WI38 (cell line): ENCODE measurements at regions not wholly inside any gene's neighbourhood (a gene's known extent, or its start where the extent isn't known, plus 50 kb on each side); places are given as distances from the start of the nearest gene placed in this dataset.
"Not testable (repeated sequence)": the region's sequence is repeated elsewhere in the genome, so short reads cannot be mapped to it uniquely, and the experiment has no call there.

Experiments used
- H3K4me3 ChIP-seq: 2 replicates; pipeline ENCODE4 v1.5.1; 2011; ENCODE audit warnings: low read depth, mild to moderate bottlenecking, control low read depth, low read length
- TF ChIP-seq, protein P1 (sequence below): IDR thresholded peaks from 2 replicates; pipeline ENCODE4 v1.5.1; 2012; ENCODE audit warnings: low read depth, mild to moderate bottlenecking, control low read depth, low read length

DNA sequence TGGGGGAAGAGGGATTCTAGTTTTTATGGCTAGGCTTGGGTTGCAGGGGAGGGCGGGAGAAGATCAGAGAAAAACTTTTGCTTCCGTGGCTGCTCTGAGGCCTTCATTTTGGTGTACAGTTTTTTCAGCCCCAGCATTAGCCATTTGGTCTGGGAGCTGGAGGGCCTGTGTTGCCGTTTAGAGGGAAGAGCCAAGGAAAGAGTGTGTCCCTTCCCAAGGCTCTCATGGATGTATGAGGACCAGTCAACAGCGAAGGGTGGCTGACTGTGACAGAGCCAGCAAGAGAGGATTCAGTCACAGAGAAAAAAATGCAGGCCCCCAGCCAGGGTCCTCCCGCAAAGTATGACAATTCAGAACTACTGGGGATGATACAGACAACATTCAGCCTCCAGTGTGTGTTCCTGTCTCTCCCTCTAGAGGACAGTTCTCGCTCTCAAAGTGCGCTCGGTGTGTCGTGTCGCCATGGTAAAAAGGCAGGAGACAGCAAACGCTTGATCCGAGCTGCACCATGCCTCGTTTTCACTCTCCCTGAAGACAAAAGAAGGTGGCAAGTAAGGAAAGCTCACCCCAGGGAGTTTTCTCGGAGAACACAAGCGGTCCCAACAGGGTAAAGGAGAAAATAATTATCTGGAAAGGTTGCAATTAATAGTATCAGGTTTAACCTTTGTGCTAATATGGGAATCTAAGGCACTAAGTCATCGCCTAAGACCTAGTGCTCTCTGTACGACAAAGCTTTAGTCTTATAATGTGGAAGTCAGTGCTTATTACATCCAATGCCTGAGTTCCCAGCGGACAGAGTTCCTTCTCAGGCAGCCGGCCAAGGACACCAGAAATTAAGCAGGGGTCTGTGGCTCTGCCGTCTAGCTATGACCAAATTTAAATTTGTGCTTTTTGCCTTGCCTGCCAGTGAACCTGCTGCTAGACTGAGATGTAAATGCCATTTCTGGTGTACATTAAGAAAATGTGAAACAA lies 157.3 kb upstream of the PLXNC1 start:
- TF ChIP-seq, protein P1, sequence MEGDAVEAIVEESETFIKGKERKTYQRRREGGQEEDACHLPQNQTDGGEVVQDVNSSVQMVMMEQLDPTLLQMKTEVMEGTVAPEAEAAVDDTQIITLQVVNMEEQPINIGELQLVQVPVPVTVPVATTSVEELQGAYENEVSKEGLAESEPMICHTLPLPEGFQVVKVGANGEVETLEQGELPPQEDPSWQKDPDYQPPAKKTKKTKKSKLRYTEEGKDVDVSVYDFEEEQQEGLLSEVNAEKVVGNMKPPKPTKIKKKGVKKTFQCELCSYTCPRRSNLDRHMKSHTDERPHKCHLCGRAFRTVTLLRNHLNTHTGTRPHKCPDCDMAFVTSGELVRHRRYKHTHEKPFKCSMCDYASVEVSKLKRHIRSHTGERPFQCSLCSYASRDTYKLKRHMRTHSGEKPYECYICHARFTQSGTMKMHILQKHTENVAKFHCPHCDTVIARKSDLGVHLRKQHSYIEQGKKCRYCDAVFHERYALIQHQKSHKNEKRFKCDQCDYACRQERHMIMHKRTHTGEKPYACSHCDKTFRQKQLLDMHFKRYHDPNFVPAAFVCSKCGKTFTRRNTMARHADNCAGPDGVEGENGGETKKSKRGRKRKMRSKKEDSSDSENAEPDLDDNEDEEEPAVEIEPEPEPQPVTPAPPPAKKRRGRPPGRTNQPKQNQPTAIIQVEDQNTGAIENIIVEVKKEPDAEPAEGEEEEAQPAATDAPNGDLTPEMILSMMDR = no peak
- H3K4me3 ChIP-seq = no peak overlapping the region

DNA sequence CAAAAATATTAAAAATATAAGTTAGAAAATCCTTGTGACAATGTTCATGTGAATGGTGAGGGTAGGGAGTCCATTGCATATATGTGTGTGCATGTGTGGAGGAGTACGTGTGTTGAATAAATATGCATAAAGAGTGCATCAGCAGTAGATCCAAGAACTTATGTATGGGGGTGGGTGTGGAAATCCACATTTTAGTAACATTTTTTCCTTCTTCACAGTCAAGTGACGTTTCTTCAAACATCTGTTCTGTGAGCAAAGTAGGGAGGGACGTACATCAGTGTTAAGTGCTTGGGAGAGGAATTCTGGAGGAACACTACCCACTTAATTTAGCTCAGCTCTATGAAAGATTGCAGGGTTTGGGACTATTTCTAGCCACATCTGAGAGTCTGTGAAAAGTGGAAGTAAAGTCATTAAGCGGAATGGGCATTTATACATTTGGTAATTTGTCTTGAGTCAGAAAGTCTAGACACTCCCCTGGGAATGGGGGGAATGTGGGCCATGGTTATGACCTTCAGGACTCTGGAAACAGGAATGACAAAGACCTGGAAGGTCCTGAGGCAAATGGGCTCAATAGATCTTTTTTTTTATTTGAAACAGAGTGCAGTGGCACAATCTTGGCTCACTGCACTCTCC lies 156.4 kb upstream of the PLXNC1 start:
- TF ChIP-seq, protein P1 = no peak
- H3K4me3 ChIP-seq = no peak overlapping the region

DNA sequence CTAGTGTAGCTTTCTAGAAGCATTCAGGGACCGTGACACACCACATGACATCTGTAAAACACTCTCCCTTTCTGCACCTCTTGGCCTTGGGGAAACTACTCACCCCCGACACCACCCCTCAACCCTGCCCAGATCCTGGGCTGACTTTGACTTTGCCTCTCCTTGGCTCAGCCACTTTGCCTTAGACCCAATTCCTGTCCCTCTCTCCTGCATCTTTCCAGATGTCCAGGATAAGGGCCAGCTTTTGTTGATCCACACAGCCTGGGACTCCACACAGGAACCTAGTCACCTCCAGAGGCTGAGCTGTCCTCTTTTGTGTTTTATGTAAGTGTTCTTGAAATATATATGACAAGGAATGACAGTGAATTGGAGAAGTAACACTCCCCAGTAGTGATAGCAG lies 153.7 kb upstream of the PLXNC1 start:
- TF ChIP-seq, protein P1 = no peak

DNA sequence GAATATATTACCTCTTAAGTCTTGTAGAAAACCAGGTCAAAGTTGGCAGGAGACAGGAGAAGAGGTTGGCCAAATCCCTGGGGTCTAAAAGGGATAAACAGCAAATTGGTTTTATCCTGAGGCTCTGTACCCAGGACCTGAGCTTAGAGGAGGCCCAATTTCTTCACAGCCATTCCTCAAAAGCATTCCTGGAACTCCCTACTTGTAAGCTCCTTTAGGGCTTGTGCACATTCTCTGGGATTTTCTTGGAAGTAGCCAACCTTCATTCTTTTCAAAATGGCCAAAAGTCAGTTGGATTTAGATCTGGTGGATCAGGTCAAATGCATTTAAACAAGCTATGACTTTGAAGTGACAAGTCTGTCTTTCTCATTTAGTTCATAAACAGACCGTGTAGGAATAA lies 152.1 kb upstream of the PLXNC1 start:
- no peak overlapping the region for H3K4me3 ChIP-seq
- TF ChIP-seq, protein P1 = no peak

More for the DNA sequence above, 153.7 kb upstream of the PLXNC1 start:
- no peak overlapping the region for H3K4me3 ChIP-seq

DNA sequence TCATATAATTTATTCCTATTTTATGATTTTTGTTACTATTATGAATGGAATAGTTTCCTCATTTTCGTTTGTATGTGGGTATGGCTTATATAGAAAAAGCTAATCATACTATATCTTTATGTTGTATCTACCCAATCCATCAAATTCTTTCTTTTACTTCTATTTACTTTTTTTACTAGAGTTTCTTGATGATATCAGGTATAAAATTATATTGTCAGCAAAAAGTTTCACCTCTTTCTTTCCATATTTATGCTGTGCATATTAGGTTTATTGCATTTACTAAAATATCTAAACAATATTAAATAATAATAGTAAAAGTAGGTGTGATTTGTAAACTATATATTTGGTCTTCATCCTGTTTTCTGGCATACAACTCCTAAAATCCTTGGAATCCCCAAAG lies 146.7 kb upstream of the PLXNC1 start:
- TF ChIP-seq, protein P1 = no peak
- no peak overlapping the region for H3K4me3 ChIP-seq

DNA sequence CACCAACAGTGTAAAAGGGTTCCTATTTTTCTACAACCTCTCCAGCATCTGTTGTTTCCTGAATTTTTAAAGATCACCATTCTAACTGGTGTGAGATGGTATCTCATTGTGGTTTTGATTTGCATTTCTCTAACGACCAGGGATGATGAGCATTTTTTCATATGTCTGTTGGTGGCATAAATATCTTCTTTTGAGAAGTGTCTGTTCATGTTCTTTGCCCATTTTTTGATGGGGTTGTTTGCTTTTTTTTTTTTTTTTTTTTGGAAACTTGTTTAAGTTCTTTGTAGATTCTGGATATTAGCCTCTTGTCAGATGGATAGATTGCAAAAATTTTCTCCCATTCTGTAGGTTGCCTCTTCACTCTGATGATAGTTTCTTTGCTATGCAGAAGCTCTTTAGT lies 145.5 kb upstream of the PLXNC1 start:
- H3K4me3 ChIP-seq = not testable (repeated sequence)

DNA sequence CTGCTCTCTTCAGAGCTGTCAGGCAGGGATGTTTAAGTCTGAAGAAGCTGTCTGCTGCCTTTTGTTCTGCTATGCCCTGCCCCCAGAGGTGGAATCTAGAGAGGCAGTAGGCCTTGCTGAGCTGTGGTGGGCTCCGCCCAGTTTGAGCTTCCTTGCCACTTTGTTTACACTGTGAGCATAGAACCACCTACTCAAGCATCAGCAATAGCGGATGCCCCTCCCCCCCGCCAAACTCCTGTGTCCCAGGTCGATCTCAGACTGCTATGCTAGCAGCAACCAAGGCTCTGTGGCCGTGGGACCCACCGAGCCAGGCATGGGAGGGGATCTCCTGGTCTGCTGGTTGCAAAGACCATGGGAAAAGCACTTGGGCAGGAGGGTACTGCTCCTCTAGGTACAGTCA lies 140.5 kb upstream of the PLXNC1 start:
- H3K4me3 ChIP-seq = not testable (repeated sequence)

DNA sequence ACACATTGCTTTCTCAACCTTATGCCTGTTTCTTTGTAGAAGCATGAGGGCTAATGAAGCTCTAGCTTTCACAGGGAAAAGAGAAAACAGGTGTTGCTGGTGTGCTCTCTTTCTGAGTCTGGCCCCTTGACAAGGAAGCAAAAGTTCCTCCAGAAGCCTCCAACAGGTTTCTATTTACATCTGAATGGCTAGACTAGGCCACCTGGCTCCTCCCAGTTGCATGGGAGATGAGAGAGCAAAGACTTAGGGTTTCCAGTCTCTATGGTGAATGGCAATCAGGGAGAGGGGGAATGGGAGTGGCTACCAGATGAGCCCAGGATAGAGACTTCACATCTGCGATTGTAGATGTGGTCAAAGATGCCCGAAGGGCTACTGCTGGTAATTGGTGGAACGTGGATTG lies 138.1 kb upstream of the PLXNC1 start:
- no peak overlapping the region for H3K4me3 ChIP-seq
- TF ChIP-seq, protein P1 = no peak
